ENCODE measurements at regions not wholly inside any gene's neighbourhood (a gene's known extent, or its start where the extent isn't known, plus 50 kb on each side); places are given as distances from the start of the nearest gene placed in this dataset.

- Histone ChIP-seq H3K36me3 (ENCODE audit: control insufficient read depth, insufficient read depth, low read length) (no peaks in the 10 kb centered on the region), H3K27me3 (ENCODE audit: control insufficient read depth, insufficient read depth, low read length) (no peaks in the 10 kb centered on the region), H3K27ac (ENCODE audit: low read length) (no peak overlapping the region), H3K9me3 (ENCODE audit: control insufficient read depth, low read depth, low read length) (no peaks in the 10 kb centered on the region), H3K4me3 (ENCODE audit: low read length) (no peak overlapping the region), H3K4me1 (ENCODE audit: control insufficient read depth, insufficient read depth, low read length) (no peaks in the 10 kb centered on the region)
- no CpG with 5 or more reads among the region's 3 CpGs for WGBS (ENCODE audit: insufficient coverage, low lambda C conversion rate)
- no peak for DNase-seq
Observed at GRCh38 chr21:20306836-20307235, 691.4 kb upstream of the NCAM2 start.

- Histone ChIP-seq H3K4me1 (ENCODE audit: control insufficient read depth, insufficient read depth, low read length) (no peaks in the 10 kb centered on the region), H3K27ac (ENCODE audit: low read length) (no peak overlapping the region), H3K9me3 (ENCODE audit: control insufficient read depth, low read depth, low read length) (no peaks in the 10 kb centered on the region), H3K27me3 (ENCODE audit: control insufficient read depth, insufficient read depth, low read length) (no peaks in the 10 kb centered on the region), H3K4me3 (ENCODE audit: low read length) (no peak overlapping the region), H3K36me3 (ENCODE audit: control insufficient read depth, insufficient read depth, low read length) (no peaks in the 10 kb centered on the region)
- DNase-seq: no peak
- WGBS (ENCODE audit: insufficient coverage, low lambda C conversion rate): 84% methylated on average over 3 of the region's 6 CpGs
Observed at GRCh38 chr21:20308586-20309315, 689.5 kb upstream of the NCAM2 start.

GRCh38 chr21:20311234-20311787, 686.9 kb upstream of the NCAM2 start:
- H3K4me3 ChIP-seq (ENCODE audit: low read length): no peak overlapping the region
- H3K9me3 ChIP-seq (ENCODE audit: control insufficient read depth, low read depth, low read length): no peaks in the 10 kb centered on the region
- no peak overlapping the region for H3K27ac ChIP-seq (ENCODE audit: low read length)
- no peaks in the 10 kb centered on the region for H3K4me1 ChIP-seq (ENCODE audit: control insufficient read depth, insufficient read depth, low read length)
- no peak for DNase-seq
- H3K36me3 ChIP-seq (ENCODE audit: control insufficient read depth, insufficient read depth, low read length): no peaks in the 10 kb centered on the region
- 91% methylated on average over 1 of the region's 1 CpG for WGBS (ENCODE audit: insufficient coverage, low lambda C conversion rate)
- H3K27me3 ChIP-seq (ENCODE audit: control insufficient read depth, insufficient read depth, low read length): no peaks in the 10 kb centered on the region

- H3K27me3 ChIP-seq (ENCODE audit: control insufficient read depth, insufficient read depth, low read length): no peaks in the 10 kb centered on the region
- no peak overlapping the region for H3K27ac ChIP-seq (ENCODE audit: low read length)
- H3K4me3 ChIP-seq (ENCODE audit: low read length): no peak overlapping the region
- no peaks in the 10 kb centered on the region for H3K4me1 ChIP-seq (ENCODE audit: control insufficient read depth, insufficient read depth, low read length)
- no peaks in the 10 kb centered on the region for H3K36me3 ChIP-seq (ENCODE audit: control insufficient read depth, insufficient read depth, low read length)
- WGBS (ENCODE audit: insufficient coverage, low lambda C conversion rate): 100% methylated on average over 2 of the region's 3 CpGs
- H3K9me3 ChIP-seq (ENCODE audit: control insufficient read depth, low read depth, low read length): no peaks in the 10 kb centered on the region
- DNase-seq: no peak
Observed at GRCh38 chr21:20313013-20313412, 685.2 kb upstream of the NCAM2 start.

- Histone ChIP-seq H3K4me3 (ENCODE audit: low read length) (no peak overlapping the region), H3K27me3 (ENCODE audit: control insufficient read depth, insufficient read depth, low read length) (no peaks in the 10 kb centered on the region), H3K27ac (ENCODE audit: low read length) (no peak overlapping the region), H3K4me1 (ENCODE audit: control insufficient read depth, insufficient read depth, low read length) (no peaks in the 10 kb centered on the region), H3K9me3 (ENCODE audit: control insufficient read depth, low read depth, low read length) (no peaks in the 10 kb centered on the region), H3K36me3 (ENCODE audit: control insufficient read depth, insufficient read depth, low read length) (no peaks in the 10 kb centered on the region)
- DNase-seq: no peak
- WGBS (ENCODE audit: insufficient coverage, low lambda C conversion rate): 100% methylated on average over 1 of the region's 1 CpG
Observed at GRCh38 chr21:20315042-20315441, 683.2 kb upstream of the NCAM2 start.

GRCh38 chr21:20329636-20330035, 668.6 kb upstream of the NCAM2 start:
- Histone ChIP-seq H3K4me3 (ENCODE audit: low read length) (no peak overlapping the region), H3K9me3 (ENCODE audit: control insufficient read depth, low read depth, low read length) (no peaks in the 10 kb centered on the region), H3K27me3 (ENCODE audit: control insufficient read depth, insufficient read depth, low read length) (no peaks in the 10 kb centered on the region), H3K27ac (ENCODE audit: low read length) (no peak overlapping the region), H3K4me1 (ENCODE audit: control insufficient read depth, insufficient read depth, low read length) (no peaks in the 10 kb centered on the region), H3K36me3 (ENCODE audit: control insufficient read depth, insufficient read depth, low read length) (no peaks in the 10 kb centered on the region)
- DNase-seq: no peak
- WGBS (ENCODE audit: insufficient coverage, low lambda C conversion rate): 94% methylated on average over 6 of the region's 6 CpGs

- H3K9me3 ChIP-seq (ENCODE audit: control insufficient read depth, low read depth, low read length): no peaks in the 10 kb centered on the region
- H3K4me1 ChIP-seq (ENCODE audit: control insufficient read depth, insufficient read depth, low read length): no peaks in the 10 kb centered on the region
- 100% methylated on average over 1 of the region's 3 CpGs for WGBS (ENCODE audit: insufficient coverage, low lambda C conversion rate)
- no peak overlapping the region for H3K27ac ChIP-seq (ENCODE audit: low read length)
- DNase-seq: no peak
- no peaks in the 10 kb centered on the region for H3K27me3 ChIP-seq (ENCODE audit: control insufficient read depth, insufficient read depth, low read length)
- no peaks in the 10 kb centered on the region for H3K36me3 ChIP-seq (ENCODE audit: control insufficient read depth, insufficient read depth, low read length)
- H3K4me3 ChIP-seq (ENCODE audit: low read length): no peak overlapping the region
Observed at GRCh38 chr21:20330652-20331051, 667.6 kb upstream of the NCAM2 start.

- H3K9me3 ChIP-seq (ENCODE audit: control insufficient read depth, low read depth, low read length): no peaks in the 10 kb centered on the region
Observed at GRCh38 chr21:20334585-20334984, 663.6 kb upstream of the NCAM2 start.

GRCh38 chr21:20341431-20341830, 656.8 kb upstream of the NCAM2 start:
- DNase-seq: no peak
- 80% methylated on average over 2 of the region's 4 CpGs for WGBS (ENCODE audit: insufficient coverage, low lambda C conversion rate)
- no peak overlapping the region for H3K27ac ChIP-seq (ENCODE audit: low read length)
- H3K4me3 ChIP-seq (ENCODE audit: low read length): no peak overlapping the region
- peaks cover 3% of the 10 kb centered on the region for H3K9me3 ChIP-seq (ENCODE audit: control insufficient read depth, low read depth, low read length)
- no peaks in the 10 kb centered on the region for H3K36me3 ChIP-seq (ENCODE audit: control insufficient read depth, insufficient read depth, low read length)
- H3K4me1 ChIP-seq (ENCODE audit: control insufficient read depth, insufficient read depth, low read length): no peaks in the 10 kb centered on the region
- no peaks in the 10 kb centered on the region for H3K27me3 ChIP-seq (ENCODE audit: control insufficient read depth, insufficient read depth, low read length)

More at GRCh38 chr21:20334585-20334984, 663.6 kb upstream of the NCAM2 start:
- 86% methylated on average over 2 of the region's 2 CpGs for WGBS (ENCODE audit: insufficient coverage, low lambda C conversion rate)
- Histone ChIP-seq H3K36me3 (ENCODE audit: control insufficient read depth, insufficient read depth, low read length) (no peaks in the 10 kb centered on the region), H3K4me1 (ENCODE audit: control insufficient read depth, insufficient read depth, low read length) (no peaks in the 10 kb centered on the region), H3K4me3 (ENCODE audit: low read length) (no peak overlapping the region), H3K27ac (ENCODE audit: low read length) (no peak overlapping the region), H3K27me3 (ENCODE audit: control insufficient read depth, insufficient read depth, low read length) (no peaks in the 10 kb centered on the region)
- DNase-seq: no peak

GRCh38 chr21:20343186-20343585, 655.0 kb upstream of the NCAM2 start:
- no peak overlapping the region for H3K27ac ChIP-seq (ENCODE audit: low read length)
- no peaks in the 10 kb centered on the region for H3K27me3 ChIP-seq (ENCODE audit: control insufficient read depth, insufficient read depth, low read length)
- DNase-seq: no peak
- H3K4me1 ChIP-seq (ENCODE audit: control insufficient read depth, insufficient read depth, low read length): no peaks in the 10 kb centered on the region
- H3K4me3 ChIP-seq (ENCODE audit: low read length): no peak overlapping the region
- H3K9me3 ChIP-seq (ENCODE audit: control insufficient read depth, low read depth, low read length): peaks cover 3% of the 10 kb centered on the region
- 93% methylated on average over 3 of the region's 5 CpGs for WGBS (ENCODE audit: insufficient coverage, low lambda C conversion rate)
- H3K36me3 ChIP-seq (ENCODE audit: control insufficient read depth, insufficient read depth, low read length): no peaks in the 10 kb centered on the region

- H3K4me3 ChIP-seq (ENCODE audit: low read length): no peak overlapping the region
- no peak for DNase-seq
- no peaks in the 10 kb centered on the region for H3K4me1 ChIP-seq (ENCODE audit: control insufficient read depth, insufficient read depth, low read length)
- H3K36me3 ChIP-seq (ENCODE audit: control insufficient read depth, insufficient read depth, low read length): no peaks in the 10 kb centered on the region
- no peaks in the 10 kb centered on the region for H3K9me3 ChIP-seq (ENCODE audit: control insufficient read depth, low read depth, low read length)
- no peak overlapping the region for H3K27ac ChIP-seq (ENCODE audit: low read length)
- WGBS (ENCODE audit: insufficient coverage, low lambda C conversion rate): 100% methylated on average over 1 of the region's 4 CpGs
- no peaks in the 10 kb centered on the region for H3K27me3 ChIP-seq (ENCODE audit: control insufficient read depth, insufficient read depth, low read length)
Observed at GRCh38 chr21:20351138-20351537, 647.1 kb upstream of the NCAM2 start.
